NCI-H128 (cell line): ENCODE measurements at regions not wholly inside any gene's neighbourhood (a gene's known extent, or its start where the extent isn't known, plus 50 kb on each side); places are given as distances from the start of the nearest gene placed in this dataset.

Source experiments
- DNase-seq: peaks from one replicate; lab custom pipeline; 2025; ENCODE audit not compliant: unreplicated experiment; lab: John Stamatoyannopoulos, UW

- DNase-seq: no peak
These were observed 127.0 kb upstream of the TIAM1 start for GRCh38 chr21:31470896-31471694.

- no peak for DNase-seq
These were observed 116.9 kb upstream of the TIAM1 start for GRCh38 chr21:31460980-31461379.

GRCh38 chr21:31459457-31459856 lies 115.4 kb upstream of the TIAM1 start:
- DNase-seq: no peak

GRCh38 chr21:31457675-31458074 lies 113.6 kb upstream of the TIAM1 start:
- no peak for DNase-seq

DNA sequence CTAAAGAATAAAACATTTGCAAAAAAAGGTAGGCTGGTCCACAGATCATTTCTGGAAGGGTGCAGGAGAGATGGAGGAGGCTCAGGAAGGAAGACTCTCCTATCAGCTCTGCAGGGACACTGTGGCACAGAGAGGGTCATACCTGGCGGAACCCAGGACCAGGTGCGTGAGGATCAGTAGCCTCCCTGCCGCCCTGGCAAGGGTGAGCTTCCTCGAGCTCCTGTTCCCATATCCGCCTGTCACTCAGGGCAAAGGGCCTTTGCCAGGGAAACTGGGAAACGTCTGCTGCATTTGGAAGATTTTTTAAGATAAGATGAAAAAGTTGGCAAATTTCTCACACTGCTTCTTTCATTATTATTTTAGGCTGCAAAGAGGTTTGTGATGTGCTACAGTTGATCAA lies 112.1 kb upstream of the TIAM1 start:
- no peak for DNase-seq

DNA sequence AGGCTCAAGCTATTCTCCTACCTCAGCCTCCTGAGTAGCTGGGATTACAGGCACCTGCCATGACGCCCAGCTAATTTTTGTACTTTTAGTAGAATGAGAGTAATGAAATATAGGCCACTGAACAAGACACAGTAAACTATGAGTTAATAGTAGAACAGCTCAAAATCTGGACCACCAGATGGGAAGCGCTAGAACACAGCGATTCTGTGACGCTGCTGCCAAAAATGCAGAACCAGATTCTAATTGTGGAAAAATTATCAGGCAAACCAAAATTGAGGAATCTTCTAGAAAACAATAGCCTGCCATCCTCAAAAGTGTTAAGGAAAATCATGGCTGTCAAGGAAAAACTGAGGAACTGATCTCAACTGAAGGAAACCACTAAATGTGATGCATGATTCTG lies 111.4 kb upstream of the TIAM1 start:
- no peak for DNase-seq

- DNase-seq: no peak
These were observed 106.9 kb upstream of the TIAM1 start for GRCh38 chr21:31450980-31451379.

GRCh38 chr21:31449921-31450535 lies 106.0 kb upstream of the TIAM1 start:
- no peak for DNase-seq

- DNase-seq: no peak
These were observed 104.4 kb upstream of the TIAM1 start for GRCh38 chr21:31448496-31448895.

DNA sequence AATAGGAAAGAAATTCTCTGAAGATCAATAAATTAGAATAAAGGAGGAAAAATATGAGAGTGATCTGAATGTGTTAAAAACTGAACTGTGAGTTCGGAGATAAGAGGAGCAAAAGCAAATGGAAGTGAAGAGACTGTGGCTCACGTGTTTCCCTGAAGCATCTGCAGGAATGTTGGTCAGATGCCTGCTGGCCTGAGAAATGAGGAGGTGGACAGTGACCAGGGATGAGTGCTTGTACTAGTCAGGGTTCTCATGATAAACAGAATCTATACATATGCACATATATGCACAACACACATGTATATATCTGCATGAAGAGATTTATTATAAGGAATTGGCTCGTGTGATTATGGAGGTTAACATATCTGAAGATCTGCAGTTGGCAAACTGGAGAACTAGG lies 103.4 kb upstream of the TIAM1 start:
- no peak for DNase-seq

- no peak for DNase-seq
These were observed 102.3 kb upstream of the TIAM1 start for GRCh38 chr21:31446226-31446855.

DNA sequence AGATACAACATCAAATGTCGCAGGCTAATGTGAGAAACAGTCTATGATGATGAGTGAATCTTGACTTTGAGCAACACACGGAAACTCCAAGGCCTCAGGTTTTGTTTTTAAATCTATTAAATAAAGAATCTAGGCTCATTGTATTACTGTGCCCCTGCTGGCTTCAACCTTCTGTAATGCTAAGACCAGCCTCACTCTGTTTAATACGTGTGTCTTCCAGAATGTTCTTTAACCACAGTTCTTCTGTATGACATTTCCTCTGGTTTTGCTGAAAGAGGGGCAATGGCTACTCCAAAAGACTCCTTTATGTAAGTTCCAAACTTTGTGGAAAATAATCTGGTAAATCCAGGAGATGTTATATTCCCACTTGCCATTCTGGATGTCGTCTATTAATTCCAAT lies 101.1 kb upstream of the TIAM1 start:
- no peak for DNase-seq

DNA sequence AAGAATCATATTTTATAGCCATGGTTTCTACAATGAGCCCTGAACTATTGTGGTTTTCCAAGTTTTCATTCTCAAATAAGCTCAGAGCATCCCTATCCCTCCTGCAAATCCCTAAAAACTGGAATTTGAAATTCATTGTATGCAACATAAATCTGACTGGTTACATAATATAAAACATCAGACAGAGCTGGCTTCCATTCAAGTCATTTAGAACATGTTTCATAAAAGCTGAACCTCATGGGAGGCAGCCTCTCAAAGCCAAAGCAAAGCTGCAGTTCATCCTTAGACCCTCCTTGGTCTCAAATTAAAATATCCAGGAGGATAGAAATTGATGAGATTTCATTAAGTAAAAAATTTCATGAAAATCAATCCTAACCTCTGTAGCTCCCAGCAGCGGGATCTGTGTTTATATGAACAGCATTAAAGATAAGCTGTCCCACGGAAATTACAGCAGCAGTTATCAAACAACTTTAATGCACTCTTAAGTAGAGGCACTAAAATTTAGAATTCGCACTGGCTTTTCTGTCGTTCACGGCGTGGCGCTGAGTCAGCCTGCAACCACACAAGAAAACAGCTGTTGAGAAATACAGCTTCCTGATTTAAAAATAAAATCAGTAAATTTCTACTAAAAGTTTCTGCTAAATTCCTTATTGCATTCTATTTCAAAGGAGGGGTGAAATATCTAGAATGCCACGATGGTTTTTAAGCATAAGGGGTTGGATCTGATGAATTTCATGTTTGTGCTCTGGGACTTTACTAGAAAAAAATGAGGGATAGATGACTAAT lies 99.9 kb upstream of the TIAM1 start:
- no peak for DNase-seq

DNA sequence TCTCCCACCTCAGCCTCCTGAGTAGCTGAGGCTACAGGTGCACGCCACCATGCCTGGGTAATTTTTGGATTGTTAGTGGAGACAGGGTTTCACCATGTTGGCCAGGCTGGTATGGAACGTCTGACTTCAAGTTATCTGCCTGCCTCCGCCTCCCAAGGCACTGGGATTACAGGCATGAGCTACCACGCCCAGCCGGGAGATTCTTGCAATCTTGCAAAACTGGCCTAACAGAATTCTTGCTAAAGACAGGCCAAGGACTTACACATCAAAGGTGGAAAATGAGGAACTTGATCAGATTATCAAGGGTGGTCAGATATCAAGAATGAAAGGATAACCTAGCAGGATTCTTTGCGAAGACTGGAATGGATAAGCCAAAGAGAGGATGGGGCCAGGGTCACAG lies 98.3 kb upstream of the TIAM1 start:
- no peak for DNase-seq

DNA sequence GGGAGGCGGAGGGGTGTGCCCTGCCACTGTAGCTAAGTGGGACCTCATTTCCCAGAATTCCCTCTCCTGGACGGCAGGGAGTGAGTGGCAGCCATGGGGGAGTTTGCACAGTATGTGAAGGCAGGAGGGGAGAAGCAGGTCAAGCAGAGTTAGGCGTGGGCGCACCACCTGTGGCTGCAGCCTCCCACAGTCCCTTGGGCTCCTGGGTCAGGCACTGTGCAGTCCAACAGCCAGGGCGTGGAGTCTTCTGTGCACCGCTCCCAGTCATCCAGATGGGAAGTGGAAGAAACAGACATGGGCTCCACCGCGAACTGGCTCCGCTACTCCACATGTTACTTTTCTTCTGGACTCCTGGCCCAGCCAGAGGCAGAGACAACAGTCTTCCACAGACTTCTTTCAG lies 85.4 kb upstream of the TIAM1 start:
- DNase-seq: no peak

GRCh38 chr21:31426235-31426797 lies 82.3 kb upstream of the TIAM1 start:
- DNase-seq: no peak

- DNase-seq: no peak
These were observed 81.1 kb upstream of the TIAM1 start for GRCh38 chr21:31425138-31425537.

GRCh38 chr21:31424058-31424457 lies 80.0 kb upstream of the TIAM1 start:
- no peak for DNase-seq

DNA sequence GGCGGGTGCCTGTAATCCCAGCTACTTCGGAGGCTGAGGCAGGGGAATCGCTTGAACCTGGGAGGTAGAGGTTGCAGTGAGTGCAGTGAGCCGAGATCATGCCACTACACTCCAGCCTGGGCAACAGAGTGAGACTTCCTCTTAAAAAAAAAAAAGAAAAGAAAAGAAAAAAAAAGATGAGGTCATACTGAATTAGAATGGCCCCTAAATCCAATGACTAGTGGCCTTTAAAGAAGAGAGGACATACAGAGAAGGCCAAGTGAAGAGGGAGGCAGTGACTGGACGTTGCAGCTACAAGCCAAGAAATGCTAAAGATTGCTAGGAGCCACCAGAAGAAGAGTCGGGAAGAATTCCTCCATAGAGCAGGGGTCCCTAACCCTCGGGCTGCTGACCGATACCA lies 76.9 kb upstream of the TIAM1 start:
- DNase-seq: no peak

DNA sequence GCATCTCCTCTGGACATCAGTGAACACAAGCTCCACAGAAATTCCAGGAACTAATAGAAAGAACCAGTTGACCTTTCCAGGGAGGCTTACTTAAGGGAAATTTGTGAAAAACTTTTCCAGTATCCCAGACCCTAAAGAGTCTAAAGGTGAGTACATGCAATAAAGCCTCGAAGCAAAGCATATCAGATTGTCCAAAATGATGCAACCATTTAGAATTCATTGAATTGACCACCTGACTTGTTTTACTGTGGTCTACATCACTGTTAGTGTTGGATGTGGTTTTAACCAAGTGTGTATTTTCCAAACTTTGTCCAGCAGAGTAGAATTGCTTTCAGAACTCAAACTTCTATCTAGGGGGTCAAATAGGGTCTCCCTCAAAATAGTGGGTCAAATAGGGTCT lies 76.3 kb upstream of the TIAM1 start:
- no peak for DNase-seq

DNA sequence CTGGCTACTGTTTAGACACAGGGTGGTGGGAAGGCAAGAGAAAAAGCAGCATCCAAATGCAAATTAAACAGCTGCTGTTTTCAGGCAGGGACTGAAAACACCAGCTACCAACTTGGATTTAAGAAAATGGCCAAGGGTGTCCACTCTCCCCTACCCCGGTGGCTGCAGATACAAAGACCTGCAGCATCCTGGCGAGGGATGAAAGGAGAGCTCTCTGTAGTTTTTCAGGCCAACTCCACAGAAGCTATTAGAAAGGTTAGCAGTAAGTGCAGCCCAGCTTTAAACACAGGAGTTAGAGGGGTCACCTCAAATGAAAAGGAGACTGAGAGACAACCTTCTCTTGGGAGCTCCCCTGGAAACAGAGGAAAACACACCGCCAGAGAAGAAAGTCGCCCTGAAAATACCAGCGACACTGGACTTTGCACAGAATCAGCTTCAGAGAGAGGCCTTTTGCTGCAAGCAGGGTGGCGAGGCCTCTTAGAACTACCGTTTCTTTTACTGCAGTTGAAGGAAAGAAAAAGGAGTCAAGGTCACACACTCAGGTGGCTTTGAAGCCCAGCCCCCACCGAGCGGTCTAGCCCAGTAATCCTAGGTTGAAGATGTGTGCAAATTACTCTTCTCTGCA lies 74.4 kb upstream of the TIAM1 start:
- DNase-seq: no peak
